ENCODE measurements at regions not wholly inside any gene's neighbourhood (a gene's known extent, or its start where the extent isn't known, plus 50 kb on each side); places are given as distances from the start of the nearest gene placed in this dataset.

GRCh38 chr2:107418708-107419107 is 408.0 kb upstream of the RGPD4 start:
- Histone ChIP-seq H3K27me3 (ENCODE audit: control insufficient read depth, insufficient read depth, low read length) (no peaks in the 10 kb centered on the region), H3K4me3 (ENCODE audit: insufficient read depth, low read depth, low read length) (no peak overlapping the region), H3K36me3 (replicated peaks; ENCODE audit: control insufficient read depth, insufficient read depth, low read length) (no peaks in the 10 kb centered on the region)
- DNase-seq, result no peak

DNA sequence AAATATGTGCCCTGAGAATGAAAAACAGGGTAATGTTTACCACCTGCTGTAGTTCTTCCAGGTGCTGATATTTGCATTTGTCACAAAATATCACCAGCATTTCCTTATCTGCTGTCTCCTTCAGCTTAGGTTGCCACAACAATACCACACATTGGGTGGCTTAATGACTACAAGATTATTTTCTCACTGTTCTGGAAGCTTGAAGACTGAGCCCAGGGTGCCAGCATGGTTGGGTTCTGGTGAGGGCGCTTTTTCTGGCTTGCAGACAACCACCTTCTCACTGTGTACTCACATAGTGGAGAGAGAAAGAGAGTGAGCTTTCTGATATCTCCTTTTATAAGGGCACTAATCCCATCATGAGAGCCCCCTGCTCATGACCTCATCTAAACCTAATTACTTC is 407.5 kb upstream of the RGPD4 start:
- no peak for DNase-seq
- Histone ChIP-seq H3K4me3 (ENCODE audit: insufficient read depth, low read depth, low read length) (no peak overlapping the region), H3K36me3 (replicated peaks; ENCODE audit: control insufficient read depth, insufficient read depth, low read length) (no peaks in the 10 kb centered on the region), H3K27me3 (ENCODE audit: control insufficient read depth, insufficient read depth, low read length) (no peaks in the 10 kb centered on the region)

- Histone ChIP-seq H3K4me3 (ENCODE audit: insufficient read depth, low read depth, low read length) (no peak overlapping the region), H3K27me3 (ENCODE audit: control insufficient read depth, insufficient read depth, low read length) (no peaks in the 10 kb centered on the region), H3K36me3 (replicated peaks; ENCODE audit: control insufficient read depth, insufficient read depth, low read length) (no peaks in the 10 kb centered on the region)
- DNase-seq, result no peak
Measured at GRCh38 chr2:107428781-107429180, 397.9 kb upstream of the RGPD4 start.

DNA sequence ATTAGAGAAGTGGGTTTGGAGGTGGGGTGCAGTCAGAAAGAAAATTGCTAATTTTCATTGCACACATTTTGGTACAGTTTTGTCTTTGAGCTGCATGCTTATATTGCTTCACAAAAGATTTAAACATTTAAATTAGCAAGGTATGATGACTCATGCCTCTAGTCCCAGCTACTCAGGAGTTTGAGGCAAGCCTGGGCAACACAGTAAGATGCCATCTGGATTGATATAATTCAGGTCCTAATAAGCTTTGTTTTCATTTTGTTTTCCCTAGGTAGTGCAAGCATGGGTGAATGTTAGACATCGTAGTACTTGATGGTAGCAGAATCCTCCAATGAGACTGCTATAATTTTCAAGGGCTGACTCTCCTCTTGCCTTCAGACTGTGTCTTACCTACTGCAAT is 396.7 kb upstream of the RGPD4 start:
- DNase-seq, result no peak
- H3K27me3 ChIP-seq (ENCODE audit: control insufficient read depth, insufficient read depth, low read length), result no peaks in the 10 kb centered on the region
- H3K4me3 ChIP-seq (ENCODE audit: insufficient read depth, low read depth, low read length), result no peak overlapping the region
- no peaks in the 10 kb centered on the region for H3K36me3 ChIP-seq (replicated peaks; ENCODE audit: control insufficient read depth, insufficient read depth, low read length)

DNA sequence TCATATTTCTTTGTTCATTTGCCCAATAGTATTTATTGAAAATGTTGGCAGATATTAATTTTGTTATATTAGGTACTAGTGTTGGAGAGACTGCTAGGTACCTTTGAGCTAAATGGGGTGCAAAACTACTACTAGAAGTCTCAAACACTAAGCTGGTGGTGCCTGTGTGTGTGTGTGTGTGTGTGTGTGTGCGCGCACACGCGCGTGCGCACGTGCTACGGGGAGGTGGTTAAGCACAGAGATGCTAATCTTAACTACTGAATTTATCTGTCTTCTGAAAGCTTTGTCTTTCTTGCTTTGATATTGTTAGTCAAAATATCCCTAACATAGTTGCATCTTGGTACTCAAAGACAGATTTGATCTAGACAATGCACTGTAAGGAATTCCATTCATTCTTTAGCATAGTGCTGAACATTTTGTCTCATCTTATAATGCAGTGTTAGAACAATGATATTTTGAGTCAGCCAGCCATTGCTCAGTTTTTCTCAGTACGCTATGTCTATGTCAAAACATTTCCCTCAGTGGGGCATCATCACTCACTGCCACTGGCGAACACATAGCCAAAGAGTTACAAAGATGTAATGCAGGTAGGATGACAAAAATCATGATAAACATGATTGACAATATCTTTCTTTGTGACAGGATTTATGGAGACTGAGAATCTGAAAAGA is 396.0 kb upstream of the RGPD4 start:
- Histone ChIP-seq H3K36me3 (replicated peaks; ENCODE audit: control insufficient read depth, insufficient read depth, low read length) (no peaks in the 10 kb centered on the region), H3K4me3 (ENCODE audit: insufficient read depth, low read depth, low read length) (no peak overlapping the region), H3K27me3 (ENCODE audit: control insufficient read depth, insufficient read depth, low read length) (no peaks in the 10 kb centered on the region)
- DNase-seq, result no peak

GRCh38 chr2:107436281-107436680 is 390.4 kb upstream of the RGPD4 start:
- H3K4me3 ChIP-seq (ENCODE audit: insufficient read depth, low read depth, low read length), result no peak overlapping the region
- no peaks in the 10 kb centered on the region for H3K27me3 ChIP-seq (ENCODE audit: control insufficient read depth, insufficient read depth, low read length)
- DNase-seq, result no peak
- H3K36me3 ChIP-seq (replicated peaks; ENCODE audit: control insufficient read depth, insufficient read depth, low read length), result no peaks in the 10 kb centered on the region

DNA sequence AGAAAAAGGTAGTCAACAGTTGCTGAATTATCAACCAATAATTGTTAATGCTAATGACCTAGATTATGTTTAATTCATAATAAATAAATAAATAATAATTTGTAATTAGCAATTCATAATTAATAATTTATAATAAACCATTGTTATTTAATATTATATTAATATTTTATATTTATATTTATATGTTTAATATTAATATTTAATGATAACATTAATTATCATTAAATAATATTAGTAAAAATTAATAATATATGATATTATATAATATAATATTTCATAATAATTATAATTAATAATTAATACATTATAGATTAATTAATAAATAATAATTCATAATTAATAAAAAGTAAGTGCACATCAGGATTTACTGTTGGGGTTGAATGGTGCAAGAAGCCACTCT is 389.4 kb upstream of the RGPD4 start:
- H3K4me3 ChIP-seq (ENCODE audit: insufficient read depth, low read depth, low read length), result no peak overlapping the region
- H3K27me3 ChIP-seq (ENCODE audit: control insufficient read depth, insufficient read depth, low read length), result no peaks in the 10 kb centered on the region
- H3K36me3 ChIP-seq (replicated peaks; ENCODE audit: control insufficient read depth, insufficient read depth, low read length), result no peaks in the 10 kb centered on the region
- no peak for DNase-seq

DNA sequence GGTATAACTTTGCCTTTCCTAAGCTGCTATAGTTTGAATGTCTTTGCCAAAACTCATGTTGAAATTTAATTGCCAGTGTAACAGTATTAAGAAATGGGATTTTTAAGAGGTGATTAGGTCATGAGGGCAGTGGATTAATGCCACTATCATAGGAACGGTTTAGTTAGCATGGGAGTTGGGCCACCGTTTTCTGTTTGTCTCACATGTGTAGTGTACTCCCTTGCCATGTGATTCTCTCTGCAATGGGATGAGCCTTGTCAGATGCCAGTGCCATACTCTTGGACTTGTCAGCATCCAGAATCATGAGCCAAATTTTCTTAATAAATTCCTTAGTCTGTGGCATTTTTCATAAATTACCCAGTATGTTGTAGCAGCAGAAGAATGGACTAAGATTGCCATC is 388.9 kb upstream of the RGPD4 start:
- no peaks in the 10 kb centered on the region for H3K36me3 ChIP-seq (replicated peaks; ENCODE audit: control insufficient read depth, insufficient read depth, low read length)
- no peaks in the 10 kb centered on the region for H3K27me3 ChIP-seq (ENCODE audit: control insufficient read depth, insufficient read depth, low read length)
- H3K4me3 ChIP-seq (ENCODE audit: insufficient read depth, low read depth, low read length), result no peak overlapping the region
- no peak for DNase-seq

- Histone ChIP-seq H3K4me3 (ENCODE audit: insufficient read depth, low read depth, low read length) (no peak overlapping the region), H3K27me3 (ENCODE audit: control insufficient read depth, insufficient read depth, low read length) (no peaks in the 10 kb centered on the region), H3K36me3 (replicated peaks; ENCODE audit: control insufficient read depth, insufficient read depth, low read length) (no peaks in the 10 kb centered on the region)
- no peak for DNase-seq
Measured at GRCh38 chr2:107448160-107448559, 378.5 kb upstream of the RGPD4 start.

DNA sequence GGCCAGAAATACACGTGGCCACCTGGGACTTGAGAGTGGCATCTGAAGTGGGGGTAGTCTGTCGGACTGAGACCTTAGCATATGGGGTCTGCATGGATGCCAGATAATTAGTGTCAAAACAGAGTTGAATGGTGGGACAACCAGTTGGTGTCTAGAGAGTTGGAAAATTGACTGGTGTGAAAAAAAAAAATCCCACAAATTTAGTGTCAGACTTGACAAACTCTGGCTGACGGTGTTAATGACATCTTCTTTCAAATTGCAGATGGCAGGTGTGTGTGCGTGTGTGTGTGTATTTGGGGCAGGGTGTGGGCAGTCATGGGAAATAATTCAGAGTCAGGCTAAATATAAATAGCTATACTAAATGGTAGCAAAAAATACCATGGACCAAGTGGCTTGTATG is 365.4 kb upstream of the RGPD4 start:
- Histone ChIP-seq H3K36me3 (replicated peaks; ENCODE audit: control insufficient read depth, insufficient read depth, low read length) (no peaks in the 10 kb centered on the region), H3K4me3 (ENCODE audit: insufficient read depth, low read depth, low read length) (no peak overlapping the region), H3K27me3 (ENCODE audit: control insufficient read depth, insufficient read depth, low read length) (no peaks in the 10 kb centered on the region)
- DNase-seq, result no peak

DNA sequence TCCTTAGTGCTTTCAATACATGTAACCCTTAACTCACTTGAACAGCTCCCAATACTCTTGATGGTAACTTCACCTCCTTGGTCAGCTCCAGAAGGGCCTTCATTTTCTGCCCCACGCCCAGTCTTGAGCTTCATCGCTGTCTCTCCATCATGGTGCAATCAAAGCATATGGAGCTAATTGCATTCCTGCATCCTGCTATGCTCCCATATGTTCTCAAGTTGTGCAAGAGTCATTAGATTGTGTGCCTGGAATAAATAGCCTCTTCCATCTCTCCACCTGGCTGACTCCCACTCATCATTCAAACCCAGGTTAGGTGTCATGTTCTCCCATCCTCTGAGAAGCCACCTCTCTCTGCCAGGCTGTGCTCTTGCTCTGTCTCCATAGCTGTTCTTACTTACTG is 364.5 kb upstream of the RGPD4 start:
- Histone ChIP-seq H3K27me3 (ENCODE audit: control insufficient read depth, insufficient read depth, low read length) (no peaks in the 10 kb centered on the region), H3K36me3 (replicated peaks; ENCODE audit: control insufficient read depth, insufficient read depth, low read length) (no peaks in the 10 kb centered on the region), H3K4me3 (ENCODE audit: insufficient read depth, low read depth, low read length) (no peak overlapping the region)
- DNase-seq, result no peak

- no peaks in the 10 kb centered on the region for H3K36me3 ChIP-seq (replicated peaks; ENCODE audit: control insufficient read depth, insufficient read depth, low read length)
- DNase-seq, result no peak
Measured at GRCh38 chr2:107466241-107466640, 360.5 kb upstream of the RGPD4 start.

GRCh38 chr2:107466984-107467773 is 359.5 kb upstream of the RGPD4 start:
- DNase-seq, result no peak
- H3K27me3 ChIP-seq (ENCODE audit: control insufficient read depth, insufficient read depth, low read length), result no peaks in the 10 kb centered on the region
- no peaks in the 10 kb centered on the region for H3K36me3 ChIP-seq (replicated peaks; ENCODE audit: control insufficient read depth, insufficient read depth, low read length)
- H3K4me3 ChIP-seq (ENCODE audit: insufficient read depth, low read depth, low read length), result no peak overlapping the region

More at GRCh38 chr2:107466241-107466640, 360.5 kb upstream of the RGPD4 start:
- no peak overlapping the region for H3K4me3 ChIP-seq (ENCODE audit: insufficient read depth, low read depth, low read length)
- H3K27me3 ChIP-seq (ENCODE audit: control insufficient read depth, insufficient read depth, low read length), result no peaks in the 10 kb centered on the region

- Histone ChIP-seq H3K36me3 (replicated peaks; ENCODE audit: control insufficient read depth, insufficient read depth, low read length) (no peaks in the 10 kb centered on the region), H3K27me3 (ENCODE audit: control insufficient read depth, insufficient read depth, low read length) (no peaks in the 10 kb centered on the region), H3K4me3 (ENCODE audit: insufficient read depth, low read depth, low read length) (no peak overlapping the region)
- DNase-seq, result no peak
Measured at GRCh38 chr2:107469437-107469995, 357.2 kb upstream of the RGPD4 start.

- no peak overlapping the region for H3K4me3 ChIP-seq (ENCODE audit: insufficient read depth, low read depth, low read length)
- no peaks in the 10 kb centered on the region for H3K27me3 ChIP-seq (ENCODE audit: control insufficient read depth, insufficient read depth, low read length)
- H3K36me3 ChIP-seq (replicated peaks; ENCODE audit: control insufficient read depth, insufficient read depth, low read length), result no peaks in the 10 kb centered on the region
- DNase-seq, result no peak
Measured at GRCh38 chr2:107473150-107473549, 353.5 kb upstream of the RGPD4 start.
